H1 (cell line): ENCODE measurements at regions not wholly inside any gene's neighbourhood (a gene's known extent, or its start where the extent isn't known, plus 50 kb on each side); places are given as distances from the start of the nearest gene placed in this dataset.

Experiments used
- CTCF ChIA-PET: fragments of 300-600 bp; sonication (Branson Sonifier 250); formaldehyde crosslinking; loops from one replicate; lab custom pipeline; 2021; ENCODE audit not compliant: partially characterized antibody; lab: Charles Lee
- POLR2A ChIA-PET: fragments of 300-600 bp; sonication (Branson Sonifier 250); formaldehyde crosslinking; loops from one replicate; lab custom pipeline; 2021; ENCODE audit warnings: inconsistent platforms; ENCODE audit not compliant: partially characterized antibody; lab: Charles Lee
- DNase-seq, 2 experiments: peaks; one replicate each; pipeline versions ENCODE4 v3.0.0 to v3.0.0-alpha.2; 2010 to 2022; ENCODE audit warnings: low spot score in 2 of 2, low read depth in 1 of 2, mixed read lengths in 1 of 2
- FAIRE-seq: peaks from 2 replicates; lab custom pipeline; 2011; peaks lifted over from hg19 to GRCh38; lab: Jason Lieb, UNC
- H2AFZ ChIP-seq: 2 replicates; pipeline ENCODE4 v1.8.1; 2012; ENCODE audit warnings: low read length, inconsistent platforms
- H2AK5ac ChIP-seq: 2 replicates; pipeline ENCODE4 v1.6.1; 2013; ENCODE audit warnings: low read depth, low read length
- H2BK120ac ChIP-seq: replicated peaks from 2 replicates; pipeline ENCODE3; 2013; ENCODE audit warnings: low read depth, low read length, inconsistent platforms
- H2BK12ac ChIP-seq: 2 replicates; pipeline ENCODE4 v1.6.1; 2013; ENCODE audit warnings: low read depth, low read length
- H2BK15ac ChIP-seq: 2 replicates; pipeline ENCODE4 v1.6.1; 2013; ENCODE audit warnings: low read length
- H2BK20ac ChIP-seq: 2 replicates; pipeline ENCODE4 v1.6.1; 2013; ENCODE audit warnings: low read length
- H2BK5ac ChIP-seq: 2 replicates; pipeline ENCODE4 v1.6.1; 2013; ENCODE audit warnings: low read depth, low read length
- H3K14ac ChIP-seq: 2 replicates; pipeline ENCODE4 v1.6.1; 2013; ENCODE audit warnings: inconsistent platforms; ENCODE audit not compliant: insufficient read length
- H3K18ac ChIP-seq: 2 replicates; pipeline ENCODE4 v1.6.1; 2013; ENCODE audit warnings: low read length; ENCODE audit errors: extremely low read depth
- H3K23ac ChIP-seq: 2 replicates; pipeline ENCODE4 v1.6.1; 2013; ENCODE audit warnings: inconsistent platforms; ENCODE audit not compliant: insufficient read length
- H3K23me2 ChIP-seq: 2 replicates; pipeline ENCODE4 v1.6.1; 2013; ENCODE audit warnings: low read depth, low read length
- H3K27ac ChIP-seq: 2 replicates; pipeline ENCODE4 v1.6.1; 2011; ENCODE audit warnings: low read depth, low read length, inconsistent platforms
- H3K27me3 ChIP-seq, 4 experiments: replicated peaks in 1 of 4; 1 replicate in 1 of 4; 2 replicates in 3 of 4; pipeline versions ENCODE4 v1.6.1 to v1.8.1; 2011 to 2013; ENCODE audit warnings: low read length in 3 of 4, mild to moderate bottlenecking in 3 of 4, inconsistent platforms in 2 of 4, mixed read lengths in 2 of 4, moderate library complexity in 1 of 4; ENCODE audit not compliant: control insufficient read depth in 3 of 4, insufficient read depth in 3 of 4; ENCODE audit errors: extremely low read depth in 1 of 4
- H3K36me3 ChIP-seq, 4 experiments: 2 replicates each; pipeline versions ENCODE4 v1.6.1 to v1.8.1; 2011 to 2013; ENCODE audit warnings: mild to moderate bottlenecking in 4 of 4, low read length in 3 of 4, moderate library complexity in 2 of 4, control low read depth in 1 of 4, inconsistent platforms in 1 of 4; ENCODE audit not compliant: insufficient read depth in 4 of 4, control insufficient read depth in 2 of 4
- H3K4ac ChIP-seq: replicated peaks from 2 replicates; pipeline ENCODE3; 2013; ENCODE audit warnings: low read length, low read depth, mixed read lengths, inconsistent platforms; ENCODE audit not compliant: insufficient read length
- H3K4me1 ChIP-seq, 4 experiments: replicated peaks in 1 of 4; 1 replicate in 1 of 4; 2 replicates in 3 of 4; pipeline versions ENCODE4 v1.6.1 to v1.8.1; 2011 to 2013; ENCODE audit warnings: low read length in 3 of 4, inconsistent platforms in 2 of 4, mixed read lengths in 1 of 4; ENCODE audit not compliant: insufficient read depth in 4 of 4, control insufficient read depth in 3 of 4
- H3K4me2 ChIP-seq, 2 experiments: 2 replicates each; pipeline versions ENCODE4 v1.6.1 to v1.8.1; 2011 to 2013; ENCODE audit warnings: low read depth in 2 of 2, low read length in 2 of 2, control low read depth in 1 of 2, inconsistent platforms in 1 of 2, mild to moderate bottlenecking in 1 of 2; ENCODE audit not compliant: insufficient read depth in 1 of 2
- H3K4me3 ChIP-seq, 4 experiments: fragments of 200-600, 300-600 bp in 1 of 4; sonication (generic), shearing (Covaris generic), sonication (Bioruptor Twin) in 1 of 4; 2 replicates each; pipeline versions ENCODE4 v1.5.1 to v1.8.1; 2011 to 2016; ENCODE audit warnings: low read length in 4 of 4, low read depth in 3 of 4, control low read depth in 2 of 4, inconsistent platforms in 2 of 4, mild to moderate bottlenecking in 2 of 4, mixed read lengths in 1 of 4, moderate library complexity in 1 of 4; ENCODE audit not compliant: insufficient read depth in 2 of 4; ENCODE audit errors: extremely low read depth in 1 of 4
- H3K56ac ChIP-seq: replicated peaks from 2 replicates; pipeline ENCODE3; 2013; ENCODE audit warnings: low read depth, mild to moderate bottlenecking, mixed read lengths, low read length, inconsistent platforms; ENCODE audit not compliant: insufficient read length
- H3K79me1 ChIP-seq: 2 replicates; pipeline ENCODE4 v1.6.1; 2013; ENCODE audit warnings: low read depth, low read length, control low read depth
- H3K79me2 ChIP-seq, 2 experiments: 2 replicates each; pipeline versions ENCODE4 v1.6.1 to v1.8.1; 2012 to 2013; ENCODE audit warnings: low read length in 2 of 2, mild to moderate bottlenecking in 2 of 2, inconsistent platforms in 1 of 2; ENCODE audit not compliant: insufficient read depth in 2 of 2, control insufficient read depth in 1 of 2
- H3K9ac ChIP-seq, 4 experiments: replicated peaks in 1 of 4; 1 replicate in 1 of 4; 2 replicates in 3 of 4; pipeline versions ENCODE4 v1.6.1 to v1.8.1; 2011 to 2013; ENCODE audit warnings: low read depth in 3 of 4, low read length in 3 of 4, control low read depth in 2 of 4, mild to moderate bottlenecking in 2 of 4, moderate library complexity in 2 of 4, inconsistent platforms in 1 of 4; ENCODE audit errors: extremely low read depth in 1 of 4
- H3K9me3 ChIP-seq, 2 experiments: 2 replicates each; pipeline versions ENCODE4 v1.6.1 to v1.8.1; 2012 to 2013; ENCODE audit warnings: mild to moderate bottlenecking in 2 of 2, moderate library complexity in 2 of 2, control low read depth in 1 of 2, inconsistent platforms in 1 of 2, low read depth in 1 of 2, low read length in 1 of 2, mixed read lengths in 1 of 2; ENCODE audit not compliant: insufficient read depth in 2 of 2
- H4K20me1 ChIP-seq, 2 experiments: replicated peaks in 1 of 2; 2 replicates each; pipeline versions ENCODE3 to v1.8.1; 2011 to 2013; ENCODE audit warnings: inconsistent platforms in 2 of 2, low read length in 2 of 2, mild to moderate bottlenecking in 1 of 2; ENCODE audit not compliant: insufficient read depth in 2 of 2, control insufficient read depth in 1 of 2
- H4K5ac ChIP-seq: 2 replicates; pipeline ENCODE4 v1.6.1; 2013; ENCODE audit warnings: low read length, low read depth, mixed read lengths, inconsistent platforms; ENCODE audit not compliant: insufficient read length
- H4K8ac ChIP-seq: 2 replicates; pipeline ENCODE4 v1.8.0; 2013; ENCODE audit warnings: mild to moderate bottlenecking, moderate library complexity, low read length, inconsistent platforms; ENCODE audit not compliant: insufficient read depth; ENCODE audit errors: extremely low read depth
- H4K91ac ChIP-seq: replicated peaks from 2 replicates; pipeline ENCODE3; 2013; ENCODE audit warnings: low read length, mixed read lengths, inconsistent platforms; ENCODE audit not compliant: insufficient read length
- ASH2L ChIP-seq: fragments of 200-600, 300-600 bp; sonication (generic); IDR thresholded peaks from one replicate; pipeline ENCODE4 v1.7.1; 2017; ENCODE audit warnings: low read length
- BCL11A ChIP-seq, 2 experiments: IDR thresholded peaks; one replicate each; pipeline ENCODE4 v1.6.1; 2011; ENCODE audit warnings: low read depth in 2 of 2, low read length in 2 of 2, mild to moderate bottlenecking in 2 of 2
- TAF1 ChIP-seq: IDR thresholded peaks from 2 replicates; pipeline ENCODE4 v1.6.1; 2011; ENCODE audit warnings: mild to moderate bottlenecking, low read depth, low read length

- H3K4me1 ChIP-seq, result peaks cover 0 to 6% (median 1%) of the 10 kb centered on the region in 4 experiments; a peak in 5 of 7 replicates
- H2BK5ac ChIP-seq, result no peak overlapping the region
- no peaks in the 10 kb centered on the region for H3K9me3 ChIP-seq
- no peak overlapping the region for H3K18ac ChIP-seq
- H3K9ac ChIP-seq, result no peak overlapping the region
- no peak overlapping the region for H2BK12ac ChIP-seq
- H3K36me3 ChIP-seq, result no peaks in the 10 kb centered on the region
- H4K20me1 ChIP-seq, result no peaks in the 10 kb centered on the region
- no peak overlapping the region for H3K56ac ChIP-seq
- no peak overlapping the region for H2AFZ ChIP-seq
- no peaks in the 10 kb centered on the region for H3K79me1 ChIP-seq
- H3K79me2 ChIP-seq, result no peaks in the 10 kb centered on the region
- H2BK20ac ChIP-seq, result no peak overlapping the region
- no peak overlapping the region for H2BK120ac ChIP-seq
- H3K23me2 ChIP-seq, result no peaks in the 10 kb centered on the region
- DNase-seq, result no peak
- no peak overlapping the region for H3K27ac ChIP-seq
- H3K4ac ChIP-seq, result no peak overlapping the region
- no peak overlapping the region for H3K14ac ChIP-seq
- no peaks in the 10 kb centered on the region for H3K27me3 ChIP-seq
- ChIA-PET CTCF (interaction anchor here (1.0 to 1.5 kb wide), 2 partner anchors 11 to 38 kb away, joined by 3 to 4 read pairs; no protein-coding TSS in a partner anchor), POLR2A (interaction anchor here (0.6 kb wide), 1 partner anchor 174 kb away, joined by 3 read pairs; no protein-coding TSS in a partner anchor)
- no peak overlapping the region for H2AK5ac ChIP-seq
- no peak overlapping the region for H4K91ac ChIP-seq
- no peak overlapping the region for H4K8ac ChIP-seq
- no peak overlapping the region for H3K4me3 ChIP-seq
- FAIRE-seq, result no peak
- TF ChIP-seq ASH2L, result no peak
- no peak for TF ChIP-seq TAF1
- no peak for TF ChIP-seq BCL11A (IDR thresholded peaks at IDR 0.05; ENCODE audit: low read depth in 2 of 2, low read length in 2 of 2)
- H3K23ac ChIP-seq, result no peak overlapping the region
- H4K5ac ChIP-seq, result no peak overlapping the region
- no peak overlapping the region for H2BK15ac ChIP-seq
- no peak overlapping the region for H3K4me2 ChIP-seq
Measured at GRCh38 chr12:75890141-75890540, 141.4 kb downstream of the PHLDA1 start.
